NCI-H1930 (cell line): ENCODE measurements at regions not wholly inside any gene's neighbourhood (a gene's known extent, or its start where the extent isn't known, plus 50 kb on each side); places are given as distances from the start of the nearest gene placed in this dataset.
"Not testable (repeated sequence)": the region's sequence is repeated elsewhere in the genome, so short reads cannot be mapped to it uniquely, and the experiment has no call there.

Experiments used
- DNase-seq, 2 experiments: peaks; one replicate each; lab custom pipeline; 2025; lab: John Stamatoyannopoulos, UW

DNA sequence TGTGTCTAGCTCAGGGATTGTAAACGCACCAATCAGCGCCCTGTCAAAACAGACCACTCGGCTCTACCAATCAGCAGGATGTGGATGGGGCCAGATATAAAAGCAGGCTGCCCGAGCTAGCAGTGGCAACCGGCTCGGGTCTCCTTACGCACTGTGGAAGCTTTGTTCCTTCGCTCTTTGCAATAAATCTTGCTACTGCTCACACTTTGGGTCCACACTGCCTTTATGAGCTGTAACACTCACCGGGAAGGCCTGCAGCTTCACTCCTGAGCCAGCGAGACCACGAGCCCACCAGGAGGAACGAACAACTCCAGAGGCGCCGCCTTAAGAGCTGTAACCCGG lies 630.6 kb upstream of the NXPH2 start:
- DNase-seq, result not testable (repeated sequence)

DNA sequence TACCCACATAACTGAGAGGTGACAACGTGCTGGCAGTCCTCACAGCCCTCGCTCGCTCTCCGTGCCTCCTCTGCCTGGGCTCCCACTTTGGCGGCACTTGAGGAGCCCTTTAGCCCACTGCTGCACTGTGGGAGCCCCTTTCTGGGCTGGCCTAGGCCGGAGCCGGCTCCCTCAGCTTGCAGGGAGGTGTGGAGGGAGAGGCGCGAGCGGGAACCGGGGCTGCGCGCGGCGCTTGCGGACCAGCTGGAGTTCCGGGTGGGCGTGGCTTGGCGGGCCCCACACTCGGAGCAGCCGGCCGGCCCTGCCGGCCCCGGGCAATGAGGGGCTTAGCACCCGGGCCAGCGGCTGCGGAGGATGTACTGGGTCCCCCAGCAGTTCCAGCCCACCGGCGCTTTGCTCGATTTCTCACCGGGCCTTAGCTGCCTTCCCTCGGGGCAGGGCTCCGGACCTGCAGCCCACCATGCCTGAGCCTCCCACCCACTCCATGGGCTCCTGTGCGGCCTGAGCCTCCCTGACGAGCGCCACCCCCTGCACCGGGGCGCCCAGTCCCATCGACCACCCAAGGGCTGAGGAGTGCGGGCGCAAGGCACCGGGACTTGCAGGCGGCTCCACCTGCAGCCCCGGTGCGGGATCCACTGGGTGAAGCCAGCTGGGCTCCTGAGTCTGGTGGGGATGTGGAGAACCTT lies 630.1 kb upstream of the NXPH2 start:
- not testable (repeated sequence) for DNase-seq

DNA sequence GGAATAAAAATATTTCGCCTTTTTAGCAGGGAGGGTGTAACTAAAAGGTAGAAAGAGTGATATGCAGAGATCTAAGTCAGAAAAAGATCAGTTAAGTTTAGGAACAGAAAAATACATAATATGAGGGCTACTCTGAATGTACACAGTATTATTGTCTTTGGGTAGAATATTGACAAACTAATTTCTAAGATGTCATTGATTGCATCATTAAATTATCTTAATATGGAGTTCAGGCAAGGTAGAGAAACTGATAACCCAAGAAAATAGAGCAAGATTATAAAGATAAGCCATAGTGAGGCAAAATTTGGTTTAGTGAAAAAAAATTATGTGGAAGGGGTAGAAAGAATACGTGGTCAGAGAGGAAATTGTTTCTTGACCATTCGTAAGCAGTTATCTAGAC lies 629.0 kb upstream of the NXPH2 start:
- DNase-seq, result no peak

DNA sequence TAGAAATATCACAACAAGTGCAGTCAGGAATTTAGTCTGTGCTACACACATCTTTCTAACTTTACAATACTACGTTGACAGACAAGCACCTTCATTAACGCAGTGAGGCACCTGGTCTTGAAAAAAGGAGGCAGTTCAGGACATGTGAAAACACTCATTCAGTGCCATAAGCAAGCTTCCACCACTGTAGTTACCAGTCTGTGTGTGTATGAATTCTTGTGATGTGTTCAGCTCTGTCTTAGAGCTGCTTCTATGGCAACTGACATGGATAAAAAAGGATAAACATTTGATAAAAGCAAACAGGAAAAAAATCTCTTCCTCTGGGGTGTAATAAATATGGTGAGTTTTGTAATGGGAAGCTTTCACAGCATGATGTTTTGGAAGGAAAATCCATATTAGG lies 623.8 kb upstream of the NXPH2 start:
- no peak for DNase-seq

DNA sequence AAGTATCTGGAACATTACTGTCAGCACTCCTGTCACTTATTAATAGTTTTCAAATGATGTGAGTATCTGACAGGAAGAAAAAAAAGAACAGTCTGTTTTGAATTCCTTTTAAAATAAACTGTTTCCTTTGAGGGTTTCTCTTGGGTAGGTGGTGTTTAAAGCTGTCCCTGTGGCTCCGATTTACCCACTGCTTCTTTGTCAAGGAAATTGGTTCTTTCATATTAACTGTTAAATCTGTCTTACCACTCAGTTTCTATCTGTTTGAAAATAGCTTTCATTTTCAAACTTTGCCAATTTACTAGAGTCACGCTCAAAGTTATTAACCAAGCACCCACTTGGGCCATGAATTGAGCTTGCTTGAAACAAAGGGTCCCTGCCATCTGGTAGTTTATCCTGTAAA lies 614.6 kb upstream of the NXPH2 start:
- DNase-seq, result no peak

DNA sequence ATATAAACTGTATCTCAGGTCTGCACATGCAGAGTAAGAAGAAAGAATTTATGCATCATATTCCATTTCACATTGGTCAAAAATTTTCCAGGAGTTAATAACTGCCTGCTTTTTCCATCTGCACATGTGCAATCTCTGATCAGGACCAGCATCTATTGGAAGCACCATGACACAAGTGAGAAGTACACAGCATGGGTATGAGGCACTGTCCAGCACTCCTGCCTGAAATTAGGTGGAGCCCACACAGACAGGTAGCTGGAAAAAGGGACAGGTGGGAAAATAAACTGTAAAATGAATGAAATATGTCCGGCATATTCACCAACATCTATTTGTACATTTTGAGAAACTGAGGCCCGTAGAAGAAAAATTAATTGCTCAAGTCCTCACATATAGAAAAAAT lies 609.2 kb upstream of the NXPH2 start:
- no peak for DNase-seq

DNA sequence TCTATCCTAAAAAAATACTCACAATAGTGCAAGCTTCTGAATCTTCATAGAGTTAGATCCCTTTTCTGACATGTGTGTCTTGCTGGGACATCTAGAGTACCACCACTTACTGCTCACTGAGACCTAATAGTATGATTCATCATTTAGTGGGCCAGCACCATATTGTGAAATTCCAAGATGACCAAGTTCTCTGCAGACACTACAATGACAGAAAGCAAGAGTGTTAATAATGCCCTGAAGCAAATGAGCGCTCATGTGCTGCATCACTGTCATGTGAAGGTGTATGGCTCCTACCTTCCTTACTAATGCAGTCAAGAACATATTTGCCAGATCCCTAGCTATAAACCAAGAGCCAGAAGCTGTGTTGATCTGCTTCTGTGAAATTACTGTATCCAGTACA lies 606.2 kb upstream of the NXPH2 start:
- DNase-seq, result no peak

DNA sequence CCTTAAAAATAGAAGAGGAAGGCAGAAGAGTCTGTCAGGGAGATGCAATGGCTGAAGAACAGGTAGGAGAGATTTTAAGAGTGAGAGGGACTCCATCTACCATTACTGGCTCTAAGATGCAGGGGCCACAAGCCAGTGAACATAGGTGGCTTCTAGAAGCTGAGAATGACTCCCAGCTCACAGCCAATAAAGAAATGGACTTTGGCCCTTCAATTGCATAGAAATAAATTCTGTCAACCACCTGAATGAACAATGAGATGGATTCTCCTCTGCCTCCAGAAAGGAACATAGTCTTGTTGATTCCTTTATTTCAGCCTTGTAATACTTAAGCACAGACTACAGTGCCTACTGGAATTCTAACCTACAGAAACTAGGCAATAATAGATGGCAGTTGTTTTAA lies 603.3 kb upstream of the NXPH2 start:
- DNase-seq, result no peak

DNA sequence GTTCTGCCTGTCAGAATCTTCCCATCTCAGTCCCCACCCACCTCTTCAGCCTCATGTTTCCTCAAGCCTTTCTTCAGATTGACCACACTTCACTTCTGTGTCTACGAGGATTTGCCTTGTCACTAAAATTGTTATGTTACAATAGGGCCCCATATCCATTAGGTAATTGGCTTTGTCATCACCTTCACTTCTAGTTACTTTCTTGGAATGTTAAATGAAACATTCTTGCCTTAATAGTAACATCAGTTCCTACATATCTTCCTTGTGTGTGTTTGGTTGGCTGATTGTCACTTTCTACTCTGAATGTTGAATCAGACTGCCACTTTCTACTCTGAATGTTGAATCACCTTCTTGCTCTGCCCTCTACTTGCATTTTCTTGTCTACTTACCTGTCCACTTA lies 599.9 kb upstream of the NXPH2 start:
- no peak for DNase-seq

DNA sequence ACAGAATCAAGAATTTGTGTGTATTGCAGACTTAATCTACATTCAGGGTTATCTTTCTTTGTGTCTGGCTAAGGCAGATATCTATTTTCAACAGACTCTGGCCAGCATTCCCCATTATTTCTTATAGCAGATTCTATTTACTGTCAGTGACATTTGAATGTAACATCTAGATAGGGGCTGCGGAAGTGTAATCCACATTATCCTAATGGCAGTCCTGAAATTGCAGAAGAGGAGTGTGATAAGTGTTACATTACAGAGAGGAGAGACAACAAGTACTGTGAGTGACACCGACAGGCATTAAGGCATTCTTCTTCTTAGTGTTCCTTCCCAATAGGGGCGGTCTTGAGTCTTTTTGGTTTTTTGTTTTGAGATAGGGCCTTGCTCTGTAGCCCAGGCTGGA lies 598.2 kb upstream of the NXPH2 start:
- no peak for DNase-seq

DNA sequence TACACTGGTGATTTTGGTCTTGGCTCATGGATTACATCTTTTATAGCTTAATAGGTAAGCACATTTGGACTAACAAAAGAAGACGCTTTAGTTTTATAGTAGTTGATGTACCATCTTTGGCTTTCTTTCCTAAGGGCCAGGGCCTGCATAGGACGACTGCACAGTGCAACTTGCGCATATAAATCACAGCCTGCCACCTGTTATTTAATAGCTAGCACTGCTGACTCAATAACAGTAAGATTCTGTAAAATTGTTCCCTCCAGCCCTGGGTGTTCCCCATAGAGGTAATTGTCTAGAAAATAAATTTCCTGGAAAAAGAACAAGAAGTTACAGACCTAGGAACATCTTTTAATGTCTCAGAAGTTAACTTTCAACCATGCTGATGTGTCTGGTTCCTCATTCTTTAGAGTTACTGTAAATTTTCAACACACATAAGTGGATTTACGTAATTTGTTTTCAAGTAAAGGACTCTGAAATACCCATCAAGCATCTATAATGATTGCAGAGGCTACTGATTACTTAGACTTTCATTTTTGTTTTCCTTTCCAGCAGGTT lies 594.2 kb upstream of the NXPH2 start:
- DNase-seq, result no peak

DNA sequence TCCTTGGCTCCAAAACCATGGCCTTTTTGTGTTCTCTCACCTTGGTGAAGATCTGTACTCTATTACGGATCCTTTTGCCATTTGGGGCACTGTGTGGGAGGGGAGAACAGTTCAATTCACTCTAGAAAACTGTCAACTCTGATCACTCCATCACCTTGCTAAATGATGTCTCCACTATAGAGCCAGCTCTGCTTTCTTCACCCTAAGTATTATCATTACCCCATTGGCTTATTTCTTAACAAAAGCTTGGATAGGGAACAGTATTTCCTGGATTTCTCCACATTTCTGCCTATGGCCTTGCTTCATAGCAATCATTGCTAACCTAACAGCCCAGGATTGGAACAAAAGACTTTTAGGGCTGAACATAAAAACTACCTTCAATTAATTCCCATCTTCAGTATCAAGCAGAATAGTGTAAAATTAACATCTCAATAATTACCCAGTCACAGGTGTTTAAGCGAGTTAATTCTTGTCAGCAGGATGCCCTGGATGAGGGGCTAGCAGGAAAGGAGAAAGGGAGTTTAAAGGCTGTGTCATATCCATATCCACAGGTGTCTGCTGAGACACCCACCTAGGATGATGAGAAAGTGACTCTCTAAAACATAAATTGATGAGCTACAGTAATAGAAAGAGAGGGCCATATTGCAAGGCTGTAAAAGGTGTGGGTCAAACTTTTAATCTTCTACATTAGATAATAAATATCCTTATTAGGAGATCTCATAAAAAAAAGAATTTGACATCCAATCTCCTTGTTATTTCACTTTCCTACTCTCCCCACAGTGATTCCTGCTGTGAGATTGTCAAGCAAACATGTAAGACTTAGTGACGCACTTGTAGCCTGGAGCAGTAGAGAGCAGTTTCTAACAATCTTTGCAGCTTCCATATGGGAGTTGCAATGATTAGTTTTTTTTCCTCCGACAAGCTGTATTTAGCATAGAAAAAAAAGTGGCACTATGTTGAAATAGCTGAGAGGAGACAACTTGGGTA lies 589.5 kb upstream of the NXPH2 start:
- DNase-seq, result no peak

DNA sequence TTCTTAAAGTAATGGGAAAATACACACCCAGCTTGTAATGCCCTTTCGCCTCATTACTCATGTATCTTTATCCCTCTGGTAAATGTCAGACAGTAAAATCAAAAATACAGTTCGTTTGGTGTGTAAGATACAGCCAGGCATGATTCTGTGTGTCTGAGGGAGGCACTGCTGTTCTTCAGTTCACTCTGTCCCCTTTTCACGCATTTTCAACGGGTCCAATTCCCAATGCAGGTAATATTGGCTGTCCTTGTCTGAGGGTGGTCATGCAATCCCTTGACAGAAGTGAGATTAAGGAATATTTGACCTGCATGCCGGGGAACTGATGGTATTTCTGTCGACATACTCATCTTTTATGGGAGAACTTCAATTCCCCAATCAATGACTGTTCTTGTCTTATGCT lies 587.2 kb upstream of the NXPH2 start:
- no peak for DNase-seq

DNA sequence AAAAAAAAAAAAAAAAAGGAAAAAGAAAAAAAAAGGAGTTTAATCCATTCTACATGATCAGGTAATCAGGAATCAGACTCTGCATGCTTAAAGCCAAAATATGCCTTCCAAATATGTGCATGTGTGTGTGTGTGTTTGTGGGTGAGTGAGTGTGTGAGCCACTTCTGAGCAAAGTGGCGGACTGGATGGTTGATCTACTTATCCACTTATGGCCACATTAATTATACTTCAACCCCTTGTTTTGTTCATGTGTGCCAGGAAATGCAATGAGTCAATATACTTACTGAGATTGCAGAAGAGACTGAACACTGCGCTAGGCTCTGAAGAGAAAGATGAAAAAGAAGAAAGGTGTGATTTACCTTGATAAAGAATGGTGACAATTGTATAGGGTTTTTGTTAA lies 586.5 kb upstream of the NXPH2 start:
- DNase-seq, result no peak

DNA sequence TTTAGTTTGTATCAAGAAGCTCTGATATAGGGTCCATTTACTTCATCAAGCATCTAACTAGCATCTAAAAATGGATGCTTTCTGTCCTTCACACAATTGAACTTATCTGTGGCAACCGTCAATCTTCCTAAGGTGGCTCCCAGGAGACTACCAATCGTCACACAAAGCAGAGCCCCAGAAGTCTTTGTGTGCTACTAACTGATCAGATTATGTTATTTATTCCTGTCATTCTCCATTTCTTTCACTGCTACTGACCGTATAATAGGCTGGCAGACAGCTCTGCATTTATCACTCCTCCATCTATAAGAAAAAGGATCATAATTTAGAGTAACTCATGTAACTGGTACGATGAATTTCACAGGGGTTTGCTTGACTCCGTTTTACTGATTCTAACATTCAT lies 585.0 kb upstream of the NXPH2 start:
- no peak for DNase-seq

DNA sequence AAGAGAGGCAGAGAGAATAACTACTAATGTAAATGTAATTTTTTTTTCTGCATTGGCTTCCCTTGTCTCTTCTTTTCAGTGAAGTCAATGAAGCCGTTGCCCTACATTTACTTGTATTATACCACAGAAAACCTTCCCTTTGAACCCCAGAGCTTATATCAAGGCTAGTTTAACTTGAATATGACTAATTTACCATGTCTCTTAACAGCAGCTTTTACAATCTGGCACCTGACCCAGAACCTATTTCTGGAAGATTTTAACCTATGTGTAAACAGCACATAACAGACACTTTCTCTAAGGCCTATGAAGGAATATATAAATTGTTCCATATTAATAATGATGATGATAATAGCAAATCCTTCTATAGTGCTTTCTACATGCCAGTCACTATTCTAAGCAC lies 580.5 kb upstream of the NXPH2 start:
- peak in 1 of 2 experiments; percentile 10 for DNase-seq

DNA sequence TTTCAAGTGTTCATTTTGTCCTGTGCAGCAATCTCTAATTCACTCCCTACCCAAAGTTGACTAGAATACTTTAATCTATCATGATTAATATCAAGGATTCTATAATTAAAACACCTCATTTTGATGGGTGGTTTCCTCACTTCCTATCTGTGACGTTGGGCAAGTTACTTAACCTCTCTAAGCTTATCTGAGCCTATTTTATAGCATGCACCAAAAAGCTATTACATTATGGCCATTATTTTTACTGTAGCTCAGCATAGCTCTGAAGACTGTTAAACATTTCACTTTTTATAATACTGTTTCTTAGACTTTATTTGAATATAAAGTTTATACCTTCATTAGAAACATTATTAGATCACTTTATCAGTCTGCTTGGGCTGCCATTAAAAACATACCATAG lies 579.6 kb upstream of the NXPH2 start:
- DNase-seq, result no peak

DNA sequence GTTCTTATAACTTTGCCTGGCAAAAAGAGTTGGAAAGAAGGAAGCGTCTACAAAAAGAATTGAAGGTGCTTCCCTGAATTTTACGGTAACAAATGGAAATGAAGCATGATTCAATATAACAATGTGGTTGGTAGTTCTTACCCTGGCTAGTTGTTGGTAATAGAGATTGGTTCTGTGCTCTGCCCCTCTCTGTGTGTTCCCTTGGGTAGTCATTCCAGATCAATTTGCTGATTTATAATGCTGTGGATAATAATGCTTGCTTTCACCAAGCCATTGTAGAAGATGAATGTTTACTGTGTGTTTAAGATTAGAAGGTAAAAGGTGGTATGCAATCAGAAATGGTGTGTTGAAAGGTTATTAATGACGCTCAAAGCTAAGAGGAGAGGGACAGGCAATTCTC lies 577.8 kb upstream of the NXPH2 start:
- no peak for DNase-seq

DNA sequence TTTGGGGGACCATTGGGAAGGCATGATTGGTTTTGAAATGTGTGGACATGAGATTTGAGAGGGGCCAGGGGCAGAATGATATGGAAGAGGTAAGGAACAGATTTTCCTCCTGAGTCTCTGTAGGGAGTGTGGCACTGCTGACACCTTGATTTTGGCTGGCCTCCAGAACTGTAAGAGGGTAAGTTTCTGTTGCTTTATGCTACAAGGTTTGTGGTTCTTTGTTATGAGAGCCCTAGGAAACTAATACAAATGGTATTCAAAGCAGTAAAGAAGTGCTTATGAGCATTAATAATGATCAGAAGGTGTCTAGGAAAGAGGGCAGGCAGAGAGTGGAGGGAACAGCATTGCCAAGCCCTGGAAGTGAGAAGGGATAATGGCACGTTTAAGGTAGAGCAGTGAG lies 574.3 kb upstream of the NXPH2 start:
- DNase-seq, result no peak

DNA sequence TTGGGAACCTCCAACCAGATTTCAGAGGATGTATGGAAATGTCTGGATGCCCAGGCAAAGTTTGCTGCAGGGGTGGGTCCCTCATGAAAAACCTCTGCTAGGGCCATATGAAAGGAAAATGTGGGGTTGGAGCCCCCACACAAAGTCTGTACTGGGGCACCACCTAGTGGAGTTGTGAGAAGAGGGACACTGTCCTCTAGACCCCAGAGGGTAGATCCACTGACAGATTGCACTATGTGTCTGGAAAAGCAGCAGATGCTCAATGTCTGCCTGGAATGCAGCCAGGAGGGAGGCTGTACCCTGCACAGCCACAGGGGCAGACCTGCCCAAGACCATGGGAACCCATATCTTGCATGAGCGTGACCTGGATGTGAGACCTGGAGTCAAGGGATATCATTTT lies 573.7 kb upstream of the NXPH2 start:
- DNase-seq, result no peak

DNA sequence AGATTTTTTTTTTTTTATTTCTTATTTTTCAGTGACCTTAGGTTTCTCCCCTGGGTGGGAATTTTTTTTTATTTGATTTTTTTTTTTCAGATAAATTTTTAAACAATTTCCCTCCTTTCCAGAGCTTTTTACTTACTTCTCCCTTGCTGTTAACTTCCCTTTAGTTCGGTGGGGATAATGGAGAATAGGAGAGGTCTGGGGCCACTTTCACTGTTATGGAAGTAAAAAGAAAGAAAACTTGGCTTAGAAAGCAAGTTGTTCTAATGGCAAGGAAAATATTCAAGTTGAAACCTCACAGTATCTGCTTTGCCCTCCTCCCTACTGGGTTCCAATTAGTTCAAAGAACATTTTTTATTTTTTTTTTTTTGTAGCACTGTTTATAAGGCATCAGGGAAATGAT lies 537.1 kb upstream of the NXPH2 start:
- DNase-seq, result no peak

DNA sequence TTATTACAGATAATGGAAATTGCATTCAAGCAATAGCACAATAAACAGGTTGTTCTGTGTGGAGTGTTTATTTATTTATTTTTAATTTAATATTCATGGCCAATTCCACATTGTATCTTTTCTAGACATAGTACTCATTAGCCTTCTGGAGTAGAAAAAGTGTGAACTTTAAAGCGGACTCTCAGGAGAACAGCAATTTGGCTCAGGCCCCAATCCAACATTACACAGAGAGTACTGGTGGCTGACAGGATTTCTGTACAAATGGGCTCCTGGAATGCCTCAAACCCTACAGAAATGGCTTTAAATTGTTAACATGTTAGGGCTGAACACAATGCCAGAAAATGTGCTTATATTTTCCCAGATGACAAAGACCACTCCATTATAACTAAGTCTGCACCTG lies 533.9 kb upstream of the NXPH2 start:
- no peak for DNase-seq

DNA sequence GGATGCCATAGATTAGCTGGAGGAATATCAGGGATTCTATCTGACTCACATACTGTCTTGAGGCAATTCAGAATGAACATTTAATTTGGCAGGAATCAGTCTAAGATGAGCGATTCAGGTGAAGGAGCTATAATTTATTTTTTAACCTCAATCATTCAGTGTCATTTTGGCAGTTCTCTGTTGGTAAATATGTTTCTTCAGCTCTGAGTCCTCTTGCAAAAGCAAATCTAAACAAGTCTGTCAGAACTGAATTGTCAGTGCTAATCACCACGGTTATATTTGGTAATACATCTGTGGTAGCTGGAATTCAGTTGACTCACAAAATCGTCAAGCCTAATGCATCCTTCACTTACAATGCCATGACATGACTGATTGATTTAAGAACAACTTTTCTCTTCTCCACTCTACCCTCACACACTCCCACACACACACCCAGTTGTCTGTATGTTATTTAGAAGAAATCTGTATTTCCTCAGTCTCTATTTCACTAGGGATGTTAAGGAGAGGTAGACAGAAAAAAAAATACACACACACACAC lies 516.6 kb upstream of the NXPH2 start:
- DNase-seq, result no peak
